ENCODE measurements at regions not wholly inside any gene's neighbourhood (a gene's known extent, or its start where the extent isn't known, plus 50 kb on each side); places are given as distances from the start of the nearest gene placed in this dataset.
"Not testable (repeated sequence)": the region's sequence is repeated elsewhere in the genome, so short reads cannot be mapped to it uniquely, and the experiment has no call there.

DNA sequence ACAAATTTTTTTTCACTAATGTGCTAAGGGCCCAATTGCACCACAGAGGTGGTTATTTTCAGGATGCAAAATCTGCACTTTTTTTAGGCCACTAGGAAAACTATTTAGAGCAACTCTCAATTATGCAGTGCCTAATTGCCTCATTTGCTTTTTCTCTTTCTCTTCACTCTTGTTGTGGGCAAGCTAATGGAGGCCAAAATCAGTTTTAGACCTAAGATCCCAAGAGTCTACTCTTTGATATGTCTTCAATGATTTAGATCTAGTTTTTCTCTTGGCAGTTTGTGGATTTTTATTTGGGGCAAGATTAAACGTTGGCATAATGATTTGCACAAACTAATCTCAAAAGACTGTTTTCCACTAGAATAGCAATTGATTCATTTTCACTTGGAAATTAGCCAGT, 1996.9 kb downstream of the LRRC4C start:
- DNase-seq (ENCODE audit: low read depth in 2 of 3, low spot score in 2 of 3): no peak

DNA sequence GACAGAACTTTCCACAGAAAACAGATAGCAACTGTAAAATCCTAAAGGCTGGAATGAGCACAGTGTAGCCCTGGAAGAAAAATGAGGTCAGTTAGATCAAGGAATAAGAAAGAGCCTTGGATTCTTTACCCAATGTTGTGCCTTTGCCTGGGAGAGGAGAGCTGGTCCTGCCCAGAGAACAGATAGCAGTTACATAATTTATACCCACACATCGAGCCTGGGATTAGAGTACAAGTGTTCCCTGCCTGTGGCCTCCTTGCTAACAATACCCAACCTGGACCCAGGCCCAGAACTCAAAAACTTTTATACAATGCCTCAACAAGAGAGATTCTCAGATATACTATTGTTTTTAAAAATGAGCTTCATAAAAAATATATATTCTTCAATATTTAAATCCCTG, 1998.4 kb downstream of the LRRC4C start:
- DNase-seq (ENCODE audit: low read depth in 2 of 3, low spot score in 2 of 3): no peak

DNA sequence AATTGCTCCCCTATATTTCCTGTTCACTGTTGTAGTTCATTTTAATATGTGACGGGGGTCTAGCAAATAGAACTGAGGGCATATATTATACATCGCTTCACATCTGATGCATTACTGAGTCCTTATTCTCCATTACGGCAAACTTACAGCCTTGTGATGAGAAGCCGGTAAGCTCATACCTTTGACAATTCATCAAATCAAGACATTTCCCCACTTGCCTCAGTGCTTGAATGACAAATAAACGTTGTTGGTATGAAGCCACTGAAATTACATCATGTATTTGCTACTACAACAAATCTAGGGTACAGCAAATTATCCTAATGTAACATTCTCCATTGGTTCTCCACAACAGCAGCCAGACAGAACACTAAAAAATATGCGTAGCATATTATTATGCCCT, 1999.8 kb downstream of the LRRC4C start:
- no peak for DNase-seq (ENCODE audit: low read depth in 2 of 3, low spot score in 2 of 3)

DNA sequence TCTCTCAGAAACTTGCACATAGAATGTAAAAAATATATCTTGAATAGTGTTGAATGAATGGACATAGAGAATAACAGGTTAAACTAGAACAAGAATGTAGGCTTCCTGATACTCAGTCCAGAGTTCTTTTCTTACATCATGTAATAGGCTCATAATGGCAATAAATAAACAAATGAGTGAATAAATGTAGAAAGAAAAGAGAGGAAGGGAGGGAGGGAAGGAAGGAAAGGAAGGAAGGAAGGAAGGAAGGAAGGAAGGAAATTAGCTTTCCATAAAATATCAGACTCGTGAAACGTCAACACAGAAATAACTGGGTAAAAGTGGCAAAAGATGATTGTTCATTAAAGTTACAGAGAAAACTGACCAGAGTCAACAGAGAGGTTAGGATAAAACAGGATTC, 2001.0 kb downstream of the LRRC4C start:
- DNase-seq (ENCODE audit: low read depth in 2 of 3, low spot score in 2 of 3): no peak

DNA sequence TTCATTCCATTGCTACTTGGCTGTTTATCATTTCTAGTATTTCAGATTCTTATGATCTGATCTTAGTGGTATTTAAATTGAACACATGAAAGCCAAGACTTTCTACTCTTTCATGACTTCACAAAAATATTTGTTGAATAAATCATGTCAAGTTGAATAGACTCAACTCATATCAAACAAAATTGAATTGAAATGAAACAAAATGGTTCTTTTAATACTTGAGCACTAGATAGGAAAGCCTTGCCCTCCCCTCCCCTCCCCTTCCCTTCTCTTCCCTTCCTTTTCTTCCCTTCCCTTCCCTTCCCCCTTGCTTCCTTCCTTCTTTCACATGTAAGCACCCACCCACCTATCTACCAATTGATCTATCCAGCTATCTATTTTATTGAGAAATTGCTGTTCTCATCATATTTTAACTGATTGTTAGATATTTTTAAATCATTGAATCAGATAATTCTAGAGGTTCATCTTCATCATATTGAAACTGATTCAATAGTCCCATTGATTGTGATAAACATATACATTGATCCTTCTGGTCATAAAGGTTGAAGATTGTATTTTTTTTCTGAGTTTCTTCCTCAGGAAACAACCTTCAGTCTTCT, 2015.9 kb downstream of the LRRC4C start:
- DNase-seq (ENCODE audit: low read depth in 2 of 3, low spot score in 2 of 3): no peak

DNA sequence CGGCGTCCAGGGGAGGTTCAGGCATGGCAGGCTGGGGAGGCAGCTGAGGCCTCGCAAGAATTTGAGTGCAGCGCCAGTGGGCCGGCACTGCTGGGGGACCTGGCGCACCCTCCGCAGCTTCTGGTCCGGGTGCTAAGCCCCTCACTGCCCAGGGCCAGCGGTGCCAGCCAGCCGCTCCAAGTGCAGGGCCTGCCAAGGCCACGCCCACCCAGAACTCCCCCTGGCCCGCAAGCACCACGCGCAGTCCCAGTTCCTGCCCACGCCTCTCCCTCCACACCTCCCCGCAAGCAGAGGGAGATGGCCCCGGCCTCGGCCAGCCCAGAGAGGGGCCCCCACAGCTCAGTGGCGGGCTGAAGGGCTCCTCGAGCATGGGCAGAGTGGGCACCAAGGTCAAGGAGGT, 2017.3 kb downstream of the LRRC4C start:
- no peak for DNase-seq (ENCODE audit: low read depth in 2 of 3, low spot score in 2 of 3)

DNA sequence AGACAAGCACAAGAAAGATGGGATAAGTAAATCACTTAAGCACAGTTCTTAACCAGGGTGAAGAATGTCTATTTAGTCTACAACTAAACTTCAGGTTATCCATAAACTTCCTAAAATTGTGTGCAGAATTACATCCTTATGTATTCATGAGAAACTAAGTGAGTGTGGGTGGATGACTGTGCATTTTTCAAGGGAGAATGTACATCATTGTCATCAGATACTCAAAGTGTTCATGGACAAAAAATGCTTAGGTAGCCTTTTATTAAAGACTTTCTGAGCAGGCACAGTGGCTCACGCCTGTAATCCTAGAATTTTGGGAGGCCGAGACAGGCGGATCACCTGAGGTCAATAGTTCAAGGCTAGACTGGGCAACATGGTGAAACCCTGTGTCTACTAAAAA, 2023.8 kb downstream of the LRRC4C start:
- no peak for DNase-seq (ENCODE audit: low read depth in 2 of 3, low spot score in 2 of 3)

DNA sequence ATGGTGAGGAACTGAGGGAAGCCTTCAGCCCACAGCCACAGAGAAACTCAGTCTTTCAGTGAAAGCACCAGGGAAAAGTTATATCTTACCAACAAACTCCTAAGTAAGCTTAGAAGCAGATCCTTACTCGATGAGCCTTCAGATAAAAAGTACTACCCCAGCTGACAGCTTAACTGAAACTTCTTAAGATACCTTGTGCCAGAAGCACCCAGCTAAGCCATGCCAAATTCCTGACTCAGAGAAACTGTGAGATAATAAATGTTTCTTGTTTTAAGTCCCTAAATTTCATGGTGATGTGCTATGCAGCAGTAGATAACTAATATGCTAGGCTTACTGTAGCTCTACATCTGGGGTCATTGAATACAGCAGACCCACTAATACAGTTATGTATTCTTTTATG, 2025.0 kb downstream of the LRRC4C start:
- DNase-seq (ENCODE audit: low read depth in 2 of 3, low spot score in 2 of 3): no peak

DNA sequence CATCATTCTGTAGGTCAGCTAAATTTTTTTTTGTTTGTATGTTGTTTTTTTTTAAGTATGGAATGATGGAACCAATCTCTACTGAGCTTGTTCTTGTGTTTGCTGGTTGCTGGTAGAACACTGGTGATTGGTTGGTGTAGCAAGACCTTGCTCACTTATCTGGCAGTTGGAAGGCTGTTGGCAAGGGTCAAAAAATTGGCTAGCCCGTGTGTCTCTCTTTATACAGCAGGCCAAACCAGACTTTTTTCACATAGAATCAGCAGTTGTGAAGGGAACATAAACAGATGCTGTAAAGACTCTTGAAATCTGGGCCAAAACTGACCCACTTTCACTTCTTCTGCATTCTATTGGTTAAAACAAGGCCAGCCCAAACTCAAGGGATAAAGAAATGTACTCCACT, 2026.5 kb downstream of the LRRC4C start:
- no peak for DNase-seq (ENCODE audit: low read depth in 2 of 3, low spot score in 2 of 3)

DNA sequence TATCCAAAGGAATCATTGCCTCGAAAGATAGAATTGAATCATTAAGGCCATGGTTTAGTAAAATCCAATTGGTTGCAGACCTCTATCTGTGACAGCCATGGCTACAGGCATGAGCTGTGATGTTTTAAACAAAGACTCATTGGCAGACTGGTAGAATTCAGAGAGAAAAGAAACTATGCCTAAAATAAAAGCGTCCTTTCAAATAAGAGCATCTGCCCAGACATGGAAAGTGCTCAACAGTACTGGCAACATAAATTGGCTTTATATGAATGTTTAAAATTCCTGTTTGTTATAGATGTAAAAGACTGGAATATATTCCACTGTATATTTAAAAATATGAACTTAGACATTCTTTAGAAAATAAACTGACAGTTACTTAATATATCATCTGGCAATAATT, 2034.2 kb downstream of the LRRC4C start:
- no peak for DNase-seq (ENCODE audit: low read depth in 2 of 3, low spot score in 2 of 3)

DNA sequence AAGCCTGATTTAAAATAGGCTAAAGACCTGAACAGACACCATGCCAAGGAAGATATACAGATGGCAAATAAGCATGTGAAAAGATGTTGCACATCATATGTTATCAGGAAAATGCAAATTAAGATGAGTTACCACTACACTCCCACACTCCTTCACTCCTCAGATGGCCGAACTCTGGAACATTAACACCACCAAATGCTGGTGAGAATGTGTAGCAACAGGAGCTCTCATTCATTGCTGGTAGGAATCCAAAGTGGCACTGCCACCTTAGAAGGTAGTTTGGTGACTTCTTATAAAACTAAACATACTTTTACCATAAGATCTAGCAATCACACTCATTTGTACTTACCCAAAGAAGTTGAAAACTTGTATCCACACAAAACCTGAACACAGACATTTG, 2047.3 kb downstream of the LRRC4C start:
- DNase-seq (ENCODE audit: low read depth in 2 of 3, low spot score in 2 of 3): no peak

DNA sequence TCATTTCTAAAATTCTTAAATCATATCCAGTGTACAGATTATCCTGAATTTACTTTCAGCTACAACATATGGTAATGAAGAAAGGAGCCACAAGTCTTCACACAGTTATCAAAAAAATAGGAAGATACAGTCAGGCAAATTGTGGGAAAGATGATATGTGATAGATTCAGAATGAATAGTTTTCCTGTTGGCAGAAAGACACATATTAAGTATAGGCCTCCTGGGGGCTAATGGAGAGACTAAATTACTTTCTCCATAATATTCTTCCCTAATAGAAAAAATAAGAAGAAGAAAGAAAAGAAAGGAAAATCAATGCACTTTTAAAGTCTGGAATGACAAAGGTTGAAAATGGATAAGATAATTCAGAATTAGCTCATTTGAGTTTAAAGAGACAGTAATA, 2073.5 kb downstream of the LRRC4C start:
- DNase-seq (ENCODE audit: low read depth in 2 of 3, low spot score in 2 of 3): no peak

DNA sequence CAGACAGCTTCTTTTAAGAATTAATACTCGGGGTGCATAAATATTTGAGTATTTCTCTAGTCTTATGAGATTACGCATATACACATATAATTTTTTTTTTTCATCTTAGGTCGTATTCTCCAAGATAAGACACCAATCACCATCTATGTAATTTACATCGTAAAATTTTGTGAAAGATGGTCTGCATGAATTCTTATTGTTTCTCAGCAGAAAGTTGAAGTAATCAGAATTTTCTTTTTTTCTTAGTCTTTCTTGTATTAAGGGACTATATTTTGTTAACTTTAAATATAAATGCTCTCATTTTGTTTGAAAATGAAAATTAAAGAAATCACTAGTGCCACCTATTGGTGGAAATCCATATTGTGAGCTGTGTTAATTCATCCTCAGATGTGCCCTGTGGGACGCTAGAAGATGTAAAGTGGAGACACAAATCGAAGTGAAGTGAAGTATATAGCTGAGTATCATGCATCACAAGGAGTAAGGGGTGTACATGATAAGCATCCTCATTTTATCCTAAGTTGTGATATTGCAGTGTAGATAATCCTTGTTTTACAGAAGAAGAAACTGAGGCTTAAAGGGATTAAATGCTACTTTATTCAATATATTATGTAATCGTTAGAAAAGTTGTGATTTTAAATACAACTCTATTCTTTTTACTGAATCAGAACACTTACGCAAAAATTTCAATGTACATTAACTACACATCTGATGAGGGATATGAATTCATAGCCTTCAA, 2084.3 kb downstream of the LRRC4C start:
- DNase-seq (ENCODE audit: low read depth in 2 of 3, low spot score in 2 of 3): peak in 2 of 3 donors; percentile 20 to 71

DNA sequence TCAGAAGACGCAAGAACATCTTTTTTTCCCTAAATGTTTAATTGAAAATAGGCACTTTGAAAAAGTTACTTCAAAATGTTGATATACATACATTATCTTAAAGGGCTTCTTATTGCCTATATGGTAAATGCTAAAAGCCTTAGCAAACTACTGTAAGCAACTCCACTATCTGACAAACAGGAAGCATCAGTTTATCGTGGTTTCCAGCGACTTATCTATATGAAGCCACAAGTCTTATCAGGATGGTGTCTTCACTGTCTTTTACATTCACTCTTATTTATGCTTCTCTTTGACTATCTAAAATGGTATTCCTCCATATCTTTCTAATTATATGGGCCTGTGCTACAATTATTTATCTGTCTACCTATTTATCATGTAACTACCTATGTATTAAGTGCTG, 2091.9 kb downstream of the LRRC4C start:
- DNase-seq (ENCODE audit: low read depth in 2 of 3, low spot score in 2 of 3): peak in 2 of 3 donors; percentile 45 to 67

DNA sequence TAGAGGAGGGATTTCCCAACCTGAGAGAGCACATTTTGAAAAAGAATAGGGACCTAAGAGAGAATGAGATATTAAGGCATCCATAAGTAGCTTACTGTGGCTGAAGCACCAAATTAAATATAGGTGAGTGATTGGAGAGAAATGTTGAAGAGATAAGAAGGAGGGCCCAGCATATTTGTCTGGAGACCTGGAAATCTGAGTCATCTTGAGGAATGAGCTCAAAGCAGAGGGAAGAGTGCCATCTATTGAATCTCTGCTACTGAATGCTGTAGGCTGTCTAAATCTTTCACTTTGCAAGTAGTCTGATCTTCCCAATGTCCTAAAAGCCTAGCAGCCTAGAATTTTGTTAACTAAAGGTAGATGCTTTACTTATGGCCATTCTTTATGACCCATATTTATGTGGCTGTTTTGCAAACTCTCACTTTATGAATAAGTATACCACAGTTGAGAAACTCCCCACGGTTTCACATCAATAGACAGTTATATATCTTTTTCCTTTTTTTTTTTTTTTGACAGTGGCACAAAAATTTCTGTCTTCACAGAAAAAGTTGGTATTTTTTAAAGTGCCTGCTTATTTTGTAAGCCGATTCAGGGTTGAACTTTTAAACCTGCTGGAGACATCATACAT, 2093.5 kb downstream of the LRRC4C start:
- DNase-seq (ENCODE audit: low read depth in 2 of 3, low spot score in 2 of 3): peak in 1 of 3 donors; percentile 5

DNA sequence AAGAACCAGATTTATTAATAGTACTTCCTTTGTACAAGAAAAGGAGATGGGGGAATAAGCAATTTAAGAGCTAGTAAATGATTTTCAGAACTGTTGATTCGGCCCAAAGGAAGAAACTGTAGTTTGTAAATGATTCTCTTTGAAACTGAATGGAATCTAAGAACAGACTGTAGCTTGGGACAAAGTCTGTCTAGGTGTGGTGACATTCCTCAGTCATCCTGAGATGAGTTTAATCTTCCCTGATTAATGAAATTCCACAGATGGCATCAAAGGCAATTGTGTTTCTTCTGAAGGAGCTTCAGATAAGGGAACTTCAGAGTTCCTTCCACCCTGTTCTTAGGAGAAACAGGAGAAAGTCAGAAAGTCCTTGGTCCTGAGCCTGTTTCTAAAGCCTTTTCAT, 2095.9 kb downstream of the LRRC4C start:
- no peak for DNase-seq (ENCODE audit: low read depth in 2 of 3, low spot score in 2 of 3)

DNA sequence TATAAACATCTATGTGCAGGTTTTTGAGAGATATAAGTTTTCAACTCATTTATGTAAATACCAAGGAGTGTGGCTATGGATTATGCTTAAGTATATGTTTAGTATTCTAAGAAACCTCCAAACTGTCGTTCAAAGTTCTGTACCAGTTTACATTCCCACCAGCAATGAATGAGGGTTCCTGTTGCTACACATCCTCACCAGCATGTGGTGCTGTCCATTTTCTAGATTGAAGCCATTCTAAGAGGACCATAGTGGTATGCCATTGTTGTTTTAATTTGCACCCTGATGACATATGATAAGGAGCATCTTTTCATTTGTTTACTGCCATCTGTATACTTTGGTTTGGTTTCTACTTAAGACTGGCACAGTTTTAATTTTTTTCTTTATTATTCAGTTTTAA, 2097.9 kb downstream of the LRRC4C start:
- no peak for DNase-seq (ENCODE audit: low read depth in 2 of 3, low spot score in 2 of 3)

DNA sequence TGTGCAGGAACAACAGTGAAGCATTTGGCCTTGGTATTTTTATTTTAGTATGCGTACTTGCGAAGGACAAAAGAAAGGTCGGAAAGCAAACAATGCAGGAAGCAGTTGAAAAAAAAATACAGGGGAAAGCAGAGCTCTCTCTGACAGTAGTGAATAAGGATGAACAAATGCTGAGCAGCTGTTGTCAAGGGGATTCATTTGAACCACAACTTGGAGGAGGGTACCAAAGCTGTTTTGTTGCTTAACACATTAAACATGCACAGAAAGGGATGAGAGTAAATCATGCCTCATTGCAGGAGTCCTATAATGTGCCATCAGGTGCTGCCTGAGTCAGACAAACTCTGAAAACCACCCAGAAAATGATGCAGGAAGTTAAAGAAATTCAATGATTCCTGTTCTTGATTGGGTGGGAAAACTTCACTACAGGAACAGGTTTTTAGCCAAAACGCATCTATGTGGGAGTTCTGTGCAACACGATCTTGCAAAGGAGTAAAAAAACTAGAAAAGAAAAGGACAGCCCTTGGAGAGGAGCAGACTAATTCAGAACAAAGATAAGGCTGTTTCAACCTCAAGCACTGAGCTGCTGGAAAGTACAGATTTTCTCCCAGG, 2113.5 kb downstream of the LRRC4C start:
- no peak for DNase-seq (ENCODE audit: low read depth in 2 of 3, low spot score in 2 of 3)

DNA sequence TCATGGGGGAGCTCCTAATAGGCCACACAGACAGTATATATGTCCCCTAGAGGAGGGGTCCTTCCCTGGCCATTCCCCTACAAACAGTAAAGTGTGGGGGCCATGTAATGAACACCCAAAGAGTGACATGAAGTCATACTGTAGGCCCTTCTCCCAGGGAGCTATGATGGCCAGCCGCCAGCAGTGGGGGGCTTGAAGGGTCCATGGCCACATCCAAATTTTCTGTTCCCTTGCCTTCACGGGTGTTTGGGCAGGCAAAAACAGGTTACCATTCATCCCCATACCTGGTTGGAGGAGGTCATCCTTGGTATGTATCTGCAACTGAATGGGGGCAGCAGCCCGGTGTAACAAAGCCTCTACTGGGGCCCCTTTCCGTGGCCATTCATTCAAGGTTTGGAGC, 2118.0 kb downstream of the LRRC4C start:
- no peak for DNase-seq (ENCODE audit: low read depth in 2 of 3, low spot score in 2 of 3)

DNA sequence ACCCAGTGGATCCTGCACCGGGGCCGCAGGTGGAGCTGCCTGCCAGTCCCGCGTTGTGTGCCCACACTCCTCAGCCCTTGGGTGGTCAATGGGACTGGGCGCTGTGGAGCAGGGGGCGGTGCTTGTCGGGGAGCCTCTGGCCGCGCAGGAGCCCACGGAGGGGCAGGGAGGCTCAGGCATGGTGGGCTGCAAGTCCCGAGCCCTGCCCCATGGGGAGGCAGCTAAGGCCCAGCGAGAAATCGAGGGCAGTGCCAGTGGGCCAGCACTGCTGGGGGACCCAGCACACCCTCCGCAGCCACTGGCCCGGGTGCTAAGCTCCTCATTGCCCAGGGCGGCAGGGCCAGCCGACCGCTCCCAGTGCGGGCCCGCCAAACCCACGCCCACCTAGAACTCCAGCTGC, 2126.4 kb downstream of the LRRC4C start:
- not testable (repeated sequence) for DNase-seq (ENCODE audit: low read depth in 2 of 3, low spot score in 2 of 3)

DNA sequence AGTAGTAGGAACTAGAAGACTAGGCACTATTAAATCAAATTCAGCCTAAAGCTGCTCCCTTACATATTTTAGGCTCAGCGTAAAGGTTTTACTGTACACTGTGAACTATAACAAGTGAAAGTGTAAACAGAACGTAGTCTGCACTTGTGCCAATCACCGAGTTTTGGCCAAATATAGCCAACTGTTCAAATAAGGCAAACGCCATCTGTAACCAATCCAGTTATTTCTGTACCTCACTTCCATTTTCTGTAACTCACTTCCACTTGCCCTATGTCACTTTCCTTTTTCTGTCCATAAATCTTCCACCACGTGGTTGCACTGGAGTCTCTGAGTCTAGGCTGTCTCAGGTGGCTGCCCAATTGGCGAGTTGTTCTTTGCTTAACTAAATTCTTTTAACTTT, 2132.2 kb downstream of the LRRC4C start:
- DNase-seq (ENCODE audit: low read depth in 2 of 3, low spot score in 2 of 3): no peak

DNA sequence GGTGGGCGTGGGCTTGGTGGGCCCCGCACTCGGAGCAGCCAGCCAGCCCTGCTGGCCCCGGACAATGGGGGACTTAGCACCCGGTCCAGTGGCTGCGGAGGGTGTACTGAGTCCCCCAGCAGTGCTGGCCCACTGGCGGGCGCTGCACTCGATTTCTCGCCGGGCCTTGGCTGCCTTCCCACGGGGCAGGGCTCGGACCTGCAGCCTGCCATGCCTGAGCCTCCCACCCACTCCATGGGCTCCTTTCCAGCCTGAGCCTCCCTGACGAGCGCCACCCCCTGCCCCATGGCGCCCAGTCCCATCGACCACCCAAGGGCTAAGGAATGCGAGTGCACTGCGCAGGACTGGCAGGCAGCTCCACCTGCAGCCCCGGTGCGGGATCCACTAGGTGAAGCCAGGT, 2147.6 kb downstream of the LRRC4C start:
- DNase-seq (ENCODE audit: low read depth in 2 of 3, low spot score in 2 of 3): not testable (repeated sequence)

Data from hematopoietic multipotent progenitor cell (in vitro differentiated cells).